ENCODE measurements at regions not wholly inside any gene's neighbourhood (a gene's known extent, or its start where the extent isn't known, plus 50 kb on each side); places are given as distances from the start of the nearest gene placed in this dataset.
"Not testable (repeated sequence)": the region's sequence is repeated elsewhere in the genome, so short reads cannot be mapped to it uniquely, and the experiment has no call there.

- DNase-seq (ENCODE audit: low read depth in 2 of 3, low spot score in 2 of 3), result no peak
Measured at GRCh38 chr6:100101644-100102043, 107.6 kb upstream of the MCHR2 start.

DNA sequence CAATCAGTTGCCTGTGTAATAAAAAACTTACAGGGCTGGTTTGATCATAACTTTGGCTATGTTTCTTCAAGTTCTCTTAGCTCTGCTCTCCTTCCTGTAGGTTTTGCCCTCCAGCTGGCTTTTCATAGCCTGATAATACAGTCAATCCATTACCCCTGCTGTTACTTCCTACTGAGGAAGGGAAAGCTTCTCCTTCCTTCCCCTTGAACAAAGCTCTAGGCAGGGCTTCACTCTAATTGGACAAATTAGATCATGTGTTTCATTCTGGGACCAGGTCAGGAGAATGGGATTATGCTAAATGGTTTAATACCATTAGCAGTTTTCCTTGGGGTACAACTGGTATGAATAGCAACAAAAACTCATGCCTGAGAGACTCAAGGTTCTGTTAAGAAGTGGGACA, 106.8 kb upstream of the MCHR2 start:
- DNase-seq (ENCODE audit: low read depth in 2 of 3, low spot score in 2 of 3), result no peak

DNA sequence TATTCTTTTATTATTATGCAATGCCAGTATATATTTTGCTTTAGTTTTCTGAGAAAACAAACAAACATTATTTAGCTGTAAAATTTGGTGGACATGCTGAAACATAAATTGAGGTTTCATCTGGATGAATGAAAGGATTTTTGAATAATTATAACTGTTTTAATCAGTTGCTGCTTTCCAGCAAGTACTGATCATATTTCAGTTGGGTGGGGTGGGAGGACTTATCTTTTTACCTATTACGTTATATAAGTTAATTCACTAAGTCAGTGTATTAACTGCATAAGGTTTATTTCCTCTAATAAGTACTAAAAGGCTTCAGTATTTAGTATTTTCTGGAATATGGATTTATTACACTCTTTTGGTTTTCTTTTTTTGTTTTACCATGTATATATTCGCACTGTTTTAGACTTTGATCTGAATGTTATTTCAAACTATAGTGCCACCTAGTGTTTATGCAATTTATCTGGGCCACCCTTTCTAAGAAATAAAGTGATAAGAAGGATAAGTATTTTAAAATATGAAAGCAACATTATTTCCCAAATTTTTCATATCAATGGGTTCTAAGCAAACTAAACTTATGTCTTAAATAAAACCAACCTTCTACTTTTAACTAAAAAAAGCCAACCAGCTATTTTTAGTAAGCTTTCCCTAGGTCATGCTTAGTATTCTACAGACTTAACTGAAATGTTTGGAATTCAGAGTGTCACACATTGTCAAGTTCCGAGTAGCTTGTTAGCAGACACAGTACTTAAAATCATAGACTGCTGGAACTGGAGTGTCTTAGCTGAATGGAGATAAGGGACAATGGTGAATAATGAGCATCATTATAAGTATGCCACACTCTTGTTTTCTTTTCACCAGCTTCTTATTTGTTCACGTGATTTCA, 105.4 kb upstream of the MCHR2 start:
- DNase-seq (ENCODE audit: low read depth in 2 of 3, low spot score in 2 of 3), result no peak

- no peak for DNase-seq (ENCODE audit: low read depth in 2 of 3, low spot score in 2 of 3)
Measured at GRCh38 chr6:100096936-100097335, 102.9 kb upstream of the MCHR2 start.

- DNase-seq (ENCODE audit: low read depth in 2 of 3, low spot score in 2 of 3), result no peak
Measured at GRCh38 chr6:100096341-100096740, 102.3 kb upstream of the MCHR2 start.

DNA sequence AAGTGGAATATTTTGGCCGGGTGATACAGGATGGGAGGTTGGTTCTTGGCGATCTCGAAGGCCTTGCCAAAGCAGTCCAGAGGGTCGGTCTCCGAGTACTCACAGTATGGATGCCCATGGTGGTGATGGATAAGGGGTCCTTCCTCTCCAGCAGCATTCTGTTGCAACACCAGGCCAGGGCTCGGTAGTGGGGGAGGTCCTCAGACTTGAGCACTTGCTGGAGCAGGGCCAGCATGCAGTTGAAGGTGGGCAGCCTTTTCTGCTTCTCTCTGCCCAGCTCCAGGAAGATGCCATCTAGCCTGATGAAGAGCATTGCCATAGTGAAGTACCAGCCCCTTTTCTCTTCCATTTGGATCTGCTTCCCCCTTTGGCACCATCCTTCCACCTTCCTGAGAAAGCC, 99.4 kb upstream of the MCHR2 start:
- no peak for DNase-seq (ENCODE audit: low read depth in 2 of 3, low spot score in 2 of 3)

DNA sequence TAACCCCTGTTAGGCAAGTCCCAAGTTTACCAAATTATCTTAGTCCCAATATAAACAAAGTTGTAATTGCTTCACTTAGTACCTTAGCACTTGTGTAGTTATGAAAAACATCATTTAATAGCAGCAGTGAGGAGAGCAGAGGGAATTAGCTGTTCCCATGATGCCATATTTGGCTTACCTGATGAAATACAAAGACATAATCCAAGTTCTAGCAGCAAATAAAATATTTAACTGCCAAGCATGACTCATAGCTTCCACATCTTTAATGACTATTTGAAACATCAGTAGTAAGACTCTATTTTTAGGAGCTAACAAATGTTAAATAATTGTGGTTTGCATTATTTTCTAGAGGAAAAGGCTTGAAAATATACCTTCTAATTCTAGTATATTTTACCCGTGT, 94.0 kb upstream of the MCHR2 start:
- no peak for DNase-seq (ENCODE audit: low read depth in 2 of 3, low spot score in 2 of 3)

- DNase-seq (ENCODE audit: low read depth in 2 of 3, low spot score in 2 of 3), result no peak
Measured at GRCh38 chr6:100084991-100085364, 91.0 kb upstream of the MCHR2 start.

DNA sequence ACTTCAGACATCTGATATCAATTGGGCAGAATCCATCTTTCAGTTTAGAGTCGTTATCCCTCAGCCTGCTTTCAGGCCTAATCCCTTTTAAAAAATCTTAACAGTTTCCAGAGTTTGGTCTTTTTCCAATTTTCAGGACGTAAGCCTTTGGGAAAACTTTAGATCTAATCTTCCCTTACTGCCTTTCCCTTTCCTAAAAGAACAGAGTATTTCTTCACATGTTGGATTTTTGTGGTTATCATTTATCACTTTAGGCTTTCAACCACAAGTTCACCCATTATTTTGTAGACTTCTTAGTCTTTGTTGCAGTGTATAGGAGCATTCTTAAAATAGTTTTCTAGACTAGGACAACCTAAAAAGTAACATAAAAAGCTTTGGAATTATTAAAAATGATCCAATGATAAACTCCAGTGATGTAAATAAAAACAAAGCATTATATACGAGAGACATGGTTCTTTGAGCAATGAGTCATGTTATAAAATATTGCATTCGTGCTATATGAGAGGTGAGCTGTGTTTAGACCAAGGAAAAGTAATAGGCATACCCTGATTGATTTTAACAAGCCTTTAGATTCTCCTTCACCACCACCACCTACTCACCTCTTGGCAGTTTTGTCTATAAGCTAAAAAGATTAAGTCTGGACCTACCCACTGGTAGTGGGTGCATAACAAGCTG, 90.4 kb upstream of the MCHR2 start:
- no peak for DNase-seq (ENCODE audit: low read depth in 2 of 3, low spot score in 2 of 3)

DNA sequence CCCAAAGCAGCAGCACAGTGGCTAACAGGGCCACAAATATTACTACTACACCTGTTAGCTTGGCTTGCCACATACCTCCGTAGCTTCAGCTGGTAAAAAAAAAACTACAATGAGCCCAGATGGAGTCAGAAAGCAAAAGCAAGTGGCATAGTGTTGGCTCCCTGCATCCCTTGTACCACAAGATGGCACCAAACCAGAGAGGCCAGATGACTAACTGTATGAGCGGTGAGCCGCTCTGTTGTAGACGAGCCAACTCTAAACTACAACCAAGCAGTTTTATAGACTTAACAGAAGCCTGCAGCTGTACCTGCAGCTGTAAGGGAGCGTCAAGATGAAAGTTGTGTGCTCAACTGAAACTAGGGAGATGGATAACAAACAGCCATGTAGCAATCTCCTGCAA, 84.5 kb upstream of the MCHR2 start:
- DNase-seq (ENCODE audit: low read depth in 2 of 3, low spot score in 2 of 3), result no peak

GRCh38 chr6:100065348-100065747, 71.3 kb upstream of the MCHR2 start:
- DNase-seq (ENCODE audit: low read depth in 2 of 3, low spot score in 2 of 3), result no peak

- no peak for DNase-seq (ENCODE audit: low read depth in 2 of 3, low spot score in 2 of 3)
Measured at GRCh38 chr6:100062621-100063020, 68.6 kb upstream of the MCHR2 start.

DNA sequence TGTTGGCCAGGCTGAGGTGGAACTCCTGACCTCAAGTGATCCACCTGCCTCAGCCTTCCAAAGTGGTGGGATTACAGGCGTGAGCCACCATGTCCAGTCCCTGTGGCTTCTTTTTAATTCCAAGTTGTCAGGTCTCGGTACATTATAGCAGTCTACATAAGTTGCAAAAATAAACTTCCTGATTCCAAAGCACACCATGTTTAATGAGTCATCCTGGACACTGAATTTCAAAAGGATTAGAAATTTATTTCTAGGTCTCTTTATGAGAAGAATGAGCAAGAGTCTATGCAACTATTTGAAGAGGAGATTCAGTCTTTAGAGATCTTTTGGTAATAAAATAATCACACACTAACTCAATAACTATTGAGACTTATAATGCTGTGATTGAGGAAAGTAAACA, 63.9 kb upstream of the MCHR2 start:
- DNase-seq (ENCODE audit: low read depth in 2 of 3, low spot score in 2 of 3), result no peak

DNA sequence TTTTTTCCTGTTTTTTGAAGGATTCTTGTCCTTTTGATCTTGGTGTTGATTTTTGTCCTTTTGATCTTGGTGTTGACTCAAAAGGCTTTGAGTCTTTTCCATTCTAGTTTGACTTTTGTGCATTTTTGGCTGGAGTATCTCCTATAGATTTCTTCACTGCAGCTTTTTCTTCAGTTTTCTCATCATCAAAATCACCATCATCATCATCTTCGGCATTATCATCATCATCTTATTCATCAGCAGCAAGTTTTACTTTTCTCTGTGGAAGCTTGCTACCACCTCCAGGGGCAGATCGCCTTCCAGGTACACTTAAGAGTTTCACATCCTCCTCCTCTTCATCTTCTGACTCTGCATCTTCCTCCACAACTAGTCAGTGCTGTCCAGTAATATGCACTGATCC, 56.5 kb upstream of the MCHR2 start:
- no peak for DNase-seq (ENCODE audit: low read depth in 2 of 3, low spot score in 2 of 3)

GRCh38 chr6:100043961-100044360, 49.9 kb upstream of the MCHR2 start:
- not testable (repeated sequence) for DNase-seq (ENCODE audit: low read depth in 2 of 3, low spot score in 2 of 3)
